Sigmoid colon (tissue), 4 donors: ENCODE measurements at regions not wholly inside any gene's neighbourhood (a gene's known extent, or its start where the extent isn't known, plus 50 kb on each side); places are given as distances from the start of the nearest gene placed in this dataset.

Experiments used
- EP300 ChIP-seq, 4 donors: sonication (generic); formaldehyde crosslinking; IDR thresholded peaks; one replicate each; pipeline ENCODE4 v1.6.1; 2017; ENCODE audit warnings: antibody characterized with exemption in 4 of 4
- POLR2A ChIP-seq, 2 donors: fragments of 450-650 bp; IDR thresholded peaks; one replicate each; pipeline ENCODE4 v1.6.1; 2016; ENCODE audit warnings: antibody characterized with exemption in 2 of 2, mild to moderate bottlenecking in 2 of 2, moderate library complexity in 2 of 2
- TF ChIP-seq, protein P1 (sequence below), 4 experiments: fragments of 450-650 bp in 3 of 4; fragments of 200-600 bp in 1 of 4; IDR thresholded peaks; one replicate each; pipeline ENCODE4 v1.5.1; 2016 to 2019; ENCODE audit warnings: antibody characterized with exemption in 4 of 4, mild to moderate bottlenecking in 3 of 4, moderate library complexity in 2 of 4

DNA sequence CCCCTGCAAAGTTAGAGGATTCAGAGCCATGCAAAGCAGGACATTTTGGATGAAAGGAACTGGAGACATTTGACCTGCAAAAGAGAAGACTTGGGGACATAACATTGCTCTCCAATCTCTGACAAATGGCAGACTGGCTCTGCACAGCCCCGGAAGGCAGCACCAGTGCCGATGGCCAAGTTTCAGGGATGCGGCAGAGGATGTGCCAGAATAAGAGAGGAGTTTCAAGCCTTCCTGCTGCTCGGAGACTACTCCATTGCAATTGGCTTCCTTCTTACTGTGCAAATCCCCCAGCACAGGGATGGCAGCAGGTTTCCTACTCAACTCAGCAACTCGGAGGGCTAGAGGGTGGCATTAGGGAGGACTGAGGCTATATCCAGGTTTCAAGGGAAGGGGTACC is 268.8 kb upstream of the ZMIZ1 start:
- TF ChIP-seq, protein P1, sequence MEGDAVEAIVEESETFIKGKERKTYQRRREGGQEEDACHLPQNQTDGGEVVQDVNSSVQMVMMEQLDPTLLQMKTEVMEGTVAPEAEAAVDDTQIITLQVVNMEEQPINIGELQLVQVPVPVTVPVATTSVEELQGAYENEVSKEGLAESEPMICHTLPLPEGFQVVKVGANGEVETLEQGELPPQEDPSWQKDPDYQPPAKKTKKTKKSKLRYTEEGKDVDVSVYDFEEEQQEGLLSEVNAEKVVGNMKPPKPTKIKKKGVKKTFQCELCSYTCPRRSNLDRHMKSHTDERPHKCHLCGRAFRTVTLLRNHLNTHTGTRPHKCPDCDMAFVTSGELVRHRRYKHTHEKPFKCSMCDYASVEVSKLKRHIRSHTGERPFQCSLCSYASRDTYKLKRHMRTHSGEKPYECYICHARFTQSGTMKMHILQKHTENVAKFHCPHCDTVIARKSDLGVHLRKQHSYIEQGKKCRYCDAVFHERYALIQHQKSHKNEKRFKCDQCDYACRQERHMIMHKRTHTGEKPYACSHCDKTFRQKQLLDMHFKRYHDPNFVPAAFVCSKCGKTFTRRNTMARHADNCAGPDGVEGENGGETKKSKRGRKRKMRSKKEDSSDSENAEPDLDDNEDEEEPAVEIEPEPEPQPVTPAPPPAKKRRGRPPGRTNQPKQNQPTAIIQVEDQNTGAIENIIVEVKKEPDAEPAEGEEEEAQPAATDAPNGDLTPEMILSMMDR (IDR thresholded peaks at IDR 0.05) = no peak
- TF ChIP-seq POLR2A (IDR thresholded peaks at IDR 0.05) (no peak), EP300 (IDR thresholded peaks at IDR 0.05) (no peak)
